ENCODE measurements at regions not wholly inside any gene's neighbourhood (a gene's known extent, or its start where the extent isn't known, plus 50 kb on each side); places are given as distances from the start of the nearest gene placed in this dataset.

DNA sequence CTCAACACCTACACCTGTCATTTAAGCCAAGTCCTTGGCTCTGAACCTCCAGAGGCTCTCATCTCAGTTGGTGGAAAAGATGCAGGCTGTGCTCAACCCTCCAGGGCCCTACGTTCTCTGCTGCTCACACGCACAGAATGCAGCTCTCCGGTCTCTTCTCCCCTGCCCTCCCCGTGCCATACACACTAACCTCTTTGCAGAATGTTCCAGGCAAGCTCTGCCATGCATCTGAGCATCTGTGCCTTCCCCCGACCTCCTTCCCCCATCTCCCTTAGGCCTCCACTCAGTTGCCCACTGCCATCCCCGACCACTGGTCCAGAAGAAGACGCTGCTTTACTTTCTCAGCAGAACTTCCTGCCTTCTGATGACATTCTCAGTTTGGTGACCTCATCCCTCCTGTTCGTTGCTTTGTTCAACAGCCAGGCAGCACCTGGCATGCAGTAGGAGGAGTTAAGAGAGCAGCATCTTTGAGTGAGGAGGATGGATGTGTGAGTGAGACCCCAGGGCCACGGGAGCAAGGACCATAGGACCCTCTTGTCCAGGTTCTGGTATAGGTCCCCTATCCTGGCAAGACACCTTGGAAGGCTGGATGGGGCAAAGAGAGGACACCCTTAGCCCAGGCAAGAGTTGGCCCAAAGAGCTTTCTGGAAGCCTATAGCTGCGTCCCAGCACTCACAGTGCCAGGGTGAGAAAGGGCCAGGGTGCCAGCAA lies 598.0 kb downstream of the BRD1 start:
- H3K9me3 ChIP-seq (replicated peaks in 1 of 11), result no peaks in the 10 kb centered on the region
- no peak for TF ChIP-seq Cebpa-rat (IDR thresholded peaks at IDR 0.05)

DNA sequence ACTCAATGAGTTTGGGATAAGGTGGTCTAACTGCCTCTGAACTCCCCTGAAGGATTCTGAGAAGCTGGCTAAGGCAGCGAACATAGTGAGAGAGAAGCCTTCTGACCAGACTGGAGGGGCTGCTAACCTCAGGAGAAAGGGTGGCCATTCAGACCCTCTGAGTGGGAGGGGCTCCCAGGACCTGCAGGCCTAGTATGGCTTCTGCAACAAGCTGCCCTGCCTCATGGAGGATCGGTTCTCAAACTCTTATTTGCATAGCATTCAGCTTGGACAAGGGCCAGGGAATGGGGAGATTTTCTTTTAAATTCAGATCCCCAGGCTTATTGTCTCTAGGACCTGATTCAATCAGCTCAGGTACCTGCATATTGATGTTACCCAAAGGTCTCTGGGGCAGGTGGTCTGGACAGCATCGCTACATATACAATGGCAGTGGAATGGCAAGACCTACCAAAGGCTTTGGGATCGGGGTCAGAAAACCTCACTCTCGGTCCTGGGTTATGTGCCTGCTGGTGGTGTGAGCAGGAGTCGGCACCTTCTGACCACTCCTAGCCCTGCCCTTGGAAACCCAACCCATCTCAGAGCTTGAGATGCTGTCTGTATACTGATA lies 599.1 kb downstream of the BRD1 start:
- no peaks in the 10 kb centered on the region for H3K9me3 ChIP-seq (replicated peaks in 1 of 11)
- H3K27me3 ChIP-seq, result no peaks in the 10 kb centered on the region
- no peak overlapping the region for H3K9ac ChIP-seq
- TF ChIP-seq Cebpa-rat (IDR thresholded peaks at IDR 0.05), result no peak
- H3K27ac ChIP-seq, result no peak overlapping the region
- no peaks in the 10 kb centered on the region for H3K4me1 ChIP-seq
- no peaks in the 10 kb centered on the region for H3K36me3 ChIP-seq
- no peak overlapping the region for H3K4me2 ChIP-seq
- H3K4me3 ChIP-seq, result no peak overlapping the region
- peaks cover 0 to 33% (median 0%) of the 10 kb centered on the region in 11 experiments; a peak in 5 of 22 replicates for H4K20me1 ChIP-seq

More for the DNA sequence above, 598.0 kb downstream of the BRD1 start:
- H3K4me1 ChIP-seq, result no peaks in the 10 kb centered on the region
- H3K27me3 ChIP-seq, result no peaks in the 10 kb centered on the region
- no peak overlapping the region for H3K4me2 ChIP-seq
- H3K4me3 ChIP-seq, result no peak overlapping the region
- H3K9ac ChIP-seq, result no peak overlapping the region
- H3K27ac ChIP-seq, result no peak overlapping the region
- H3K36me3 ChIP-seq, result no peaks in the 10 kb centered on the region
- peaks cover 0 to 37% (median 0%) of the 10 kb centered on the region in 11 experiments; a peak in 7 of 22 replicates for H4K20me1 ChIP-seq

DNA sequence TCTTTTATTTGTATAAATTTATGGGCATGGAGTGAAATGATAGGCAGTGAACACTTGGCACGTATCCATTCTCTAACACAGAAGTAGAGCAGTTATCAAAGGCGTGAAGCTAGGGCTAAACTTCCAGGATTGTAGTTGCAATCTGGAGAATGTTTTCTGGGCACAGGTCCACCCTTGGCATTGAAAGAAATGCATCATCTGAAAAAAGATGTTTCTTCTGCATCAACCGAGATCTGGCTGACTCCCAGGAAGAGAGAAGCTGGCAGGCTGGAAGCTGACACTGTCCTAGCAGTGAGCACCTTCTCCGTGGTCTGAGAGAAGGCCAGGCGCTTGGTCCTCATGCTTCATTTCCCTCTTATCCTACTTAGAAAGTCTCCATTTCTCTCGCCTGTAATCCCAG lies 600.0 kb downstream of the BRD1 start:
- H3K4me1 ChIP-seq, result no peaks in the 10 kb centered on the region
- no peak overlapping the region for H3K4me3 ChIP-seq
- H3K9ac ChIP-seq, result no peak overlapping the region
- no peak for TF ChIP-seq Cebpa-rat (IDR thresholded peaks at IDR 0.05)
- H3K36me3 ChIP-seq, result no peaks in the 10 kb centered on the region
- no peak overlapping the region for H3K27ac ChIP-seq
- H3K9me3 ChIP-seq (replicated peaks in 1 of 11), result no peaks in the 10 kb centered on the region
- H3K27me3 ChIP-seq, result no peaks in the 10 kb centered on the region
- H4K20me1 ChIP-seq, result peaks cover 0 to 27% (median 0%) of the 10 kb centered on the region in 11 experiments; a peak in 5 of 22 replicates
- no peak overlapping the region for H3K4me2 ChIP-seq

DNA sequence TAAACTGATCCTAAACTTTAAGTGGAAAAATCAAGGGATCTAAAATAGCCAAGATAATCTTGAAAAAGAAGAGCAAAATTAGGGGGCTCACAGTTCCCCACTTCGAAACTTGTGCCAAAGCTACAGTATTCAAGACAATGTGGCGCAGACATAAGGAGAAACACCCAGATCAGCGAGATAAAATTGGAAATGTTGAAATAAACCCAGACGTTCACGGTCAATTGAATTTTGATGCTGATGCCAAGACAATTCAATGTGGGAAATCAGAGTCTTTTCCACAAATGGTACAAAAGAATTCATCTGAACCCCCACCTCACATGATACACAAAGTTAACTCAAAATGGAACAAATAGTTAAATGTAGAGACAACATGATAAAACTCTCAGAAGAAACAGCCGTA lies 601.6 kb downstream of the BRD1 start:
- Histone ChIP-seq H3K27me3 (no peaks in the 10 kb centered on the region), H3K9ac (no peak overlapping the region), H3K27ac (no peak overlapping the region), H3K4me3 (no peak overlapping the region), H3K36me3 (no peaks in the 10 kb centered on the region), H4K20me1 (peaks cover 0 to 14% (median 0%) of the 10 kb centered on the region in 11 experiments; a peak in 5 of 22 replicates), H3K9me3 (replicated peaks in 1 of 11) (no peaks in the 10 kb centered on the region), H3K4me1 (no peaks in the 10 kb centered on the region), H3K4me2 (no peak overlapping the region)
- TF ChIP-seq Cebpa-rat (IDR thresholded peaks at IDR 0.05), result no peak

DNA sequence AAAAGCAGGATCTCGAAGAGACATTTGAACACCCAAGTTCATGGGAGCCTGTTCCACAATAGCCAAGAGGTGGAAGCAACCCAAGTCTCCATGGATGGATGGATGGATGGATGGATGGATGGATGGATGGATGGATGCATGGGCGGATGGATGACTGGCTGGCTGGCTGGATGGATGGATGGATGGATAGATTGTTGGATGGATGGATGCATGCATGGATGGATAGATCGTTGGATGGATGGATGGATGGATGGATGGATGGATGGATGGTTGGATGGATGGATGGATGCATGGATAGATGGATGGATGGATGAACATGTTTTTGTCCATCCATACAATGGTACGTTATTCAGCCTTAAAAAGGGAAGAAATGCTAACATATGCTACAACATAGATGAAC lies 603.4 kb downstream of the BRD1 start:
- no peak for TF ChIP-seq Cebpa-rat (IDR thresholded peaks at IDR 0.05)
- Histone ChIP-seq H3K36me3 (no peaks in the 10 kb centered on the region), H3K4me3 (no peak overlapping the region), H4K20me1 (peaks cover 0 to 8% (median 0%) of the 10 kb centered on the region in 11 experiments; a peak in 4 of 22 replicates), H3K27me3 (no peaks in the 10 kb centered on the region), H3K27ac (no peak overlapping the region), H3K4me1 (no peaks in the 10 kb centered on the region), H3K4me2 (no peak overlapping the region), H3K9ac (no peak overlapping the region), H3K9me3 (replicated peaks in 1 of 11) (no peaks in the 10 kb centered on the region)

DNA sequence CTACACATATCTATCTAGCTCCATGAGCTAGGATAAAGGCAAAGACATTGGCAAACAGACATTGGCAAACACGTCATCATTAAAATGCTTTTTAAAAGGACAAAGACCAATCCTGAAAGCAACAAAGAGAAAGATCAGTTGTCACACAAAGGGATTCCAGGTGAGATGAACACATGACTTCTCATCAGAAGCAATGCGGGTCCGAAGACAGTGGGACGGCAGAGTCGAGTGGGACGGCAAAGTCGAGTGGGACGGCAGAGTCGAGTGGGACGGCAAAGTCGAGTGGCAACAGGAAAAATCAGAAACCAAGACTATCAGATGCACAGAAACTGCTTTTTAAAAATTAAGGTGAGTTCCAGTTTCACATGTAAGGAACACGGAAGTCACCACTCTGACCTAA lies 609.5 kb downstream of the BRD1 start:
- no peak for TF ChIP-seq Cebpa-rat (IDR thresholded peaks at IDR 0.05)
- no peak overlapping the region for H3K9ac ChIP-seq
- H3K27me3 ChIP-seq, result no peaks in the 10 kb centered on the region
- H4K20me1 ChIP-seq, result no peaks in the 10 kb centered on the region; a peak in 1 of 22 replicates
- H3K4me3 ChIP-seq, result no peak overlapping the region
- no peaks in the 10 kb centered on the region for H3K36me3 ChIP-seq
- no peak overlapping the region for H3K4me2 ChIP-seq
- peaks cover 0 to 9% (median 0%) of the 10 kb centered on the region in 11 experiments; a peak in 1 of 22 replicates for H3K9me3 ChIP-seq (replicated peaks in 1 of 11)
- no peaks in the 10 kb centered on the region for H3K4me1 ChIP-seq
- H3K27ac ChIP-seq, result no peak overlapping the region

DNA sequence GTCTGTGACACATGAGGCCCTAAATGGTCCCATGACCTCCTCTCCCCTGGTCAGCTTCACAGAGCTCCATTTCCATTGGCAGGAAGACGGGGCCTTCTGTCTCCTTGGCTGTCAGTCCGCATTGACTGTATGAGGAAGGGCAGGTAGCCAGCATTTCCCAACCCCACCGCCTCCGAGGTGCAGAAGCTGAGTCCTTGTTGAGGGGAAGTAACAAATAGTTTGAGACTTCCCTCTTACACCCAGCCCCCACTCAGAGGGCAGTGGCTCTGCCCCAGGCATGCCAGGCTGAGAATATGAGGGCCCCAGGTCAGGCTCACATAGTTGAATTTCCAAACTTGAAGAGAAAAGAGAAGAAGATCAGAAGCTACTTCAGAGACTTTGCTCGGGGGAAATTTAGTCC lies 611.1 kb downstream of the BRD1 start:
- TF ChIP-seq Cebpa-rat (IDR thresholded peaks at IDR 0.05), result no peak
- H3K27me3 ChIP-seq, result no peaks in the 10 kb centered on the region
- H3K4me2 ChIP-seq, result no peak overlapping the region
- H3K27ac ChIP-seq, result no peak overlapping the region
- H3K9me3 ChIP-seq (replicated peaks in 1 of 11), result peaks cover 0 to 9% (median 0%) of the 10 kb centered on the region in 11 experiments; a peak in 1 of 22 replicates
- no peaks in the 10 kb centered on the region; a peak in 1 of 22 replicates for H4K20me1 ChIP-seq
- no peaks in the 10 kb centered on the region for H3K4me1 ChIP-seq
- H3K9ac ChIP-seq, result no peak overlapping the region
- no peak overlapping the region for H3K4me3 ChIP-seq
- H3K36me3 ChIP-seq, result no peaks in the 10 kb centered on the region

DNA sequence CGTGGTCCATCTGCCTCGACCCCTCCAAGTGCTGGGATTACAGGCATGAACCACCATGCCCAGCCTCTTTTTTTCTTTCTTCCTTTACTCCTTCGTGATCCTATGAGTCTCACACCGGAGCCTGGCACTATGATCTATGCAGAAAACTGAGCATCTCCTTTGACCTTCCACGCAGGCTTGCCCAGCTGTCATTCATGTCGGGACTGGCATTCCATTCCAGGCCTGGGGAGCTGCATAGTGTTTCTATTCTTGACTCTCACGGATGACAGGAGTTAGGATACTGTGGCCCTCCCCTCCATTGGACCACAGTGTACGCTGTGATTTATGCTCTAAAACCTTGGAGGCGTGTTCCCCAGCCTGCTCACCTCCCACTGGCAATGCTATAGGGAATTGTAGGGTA lies 611.8 kb downstream of the BRD1 start:
- H3K4me2 ChIP-seq, result no peak overlapping the region
- H3K36me3 ChIP-seq, result no peaks in the 10 kb centered on the region
- H3K27me3 ChIP-seq, result no peaks in the 10 kb centered on the region
- H3K4me1 ChIP-seq, result no peaks in the 10 kb centered on the region
- TF ChIP-seq Cebpa-rat (IDR thresholded peaks at IDR 0.05), result no peak
- H4K20me1 ChIP-seq, result no peaks in the 10 kb centered on the region; a peak in 1 of 22 replicates
- H3K9ac ChIP-seq, result no peak overlapping the region
- no peak overlapping the region for H3K27ac ChIP-seq
- no peak overlapping the region for H3K4me3 ChIP-seq
- H3K9me3 ChIP-seq (replicated peaks in 1 of 11), result peaks cover 0 to 9% (median 0%) of the 10 kb centered on the region in 11 experiments; a peak in 1 of 22 replicates

DNA sequence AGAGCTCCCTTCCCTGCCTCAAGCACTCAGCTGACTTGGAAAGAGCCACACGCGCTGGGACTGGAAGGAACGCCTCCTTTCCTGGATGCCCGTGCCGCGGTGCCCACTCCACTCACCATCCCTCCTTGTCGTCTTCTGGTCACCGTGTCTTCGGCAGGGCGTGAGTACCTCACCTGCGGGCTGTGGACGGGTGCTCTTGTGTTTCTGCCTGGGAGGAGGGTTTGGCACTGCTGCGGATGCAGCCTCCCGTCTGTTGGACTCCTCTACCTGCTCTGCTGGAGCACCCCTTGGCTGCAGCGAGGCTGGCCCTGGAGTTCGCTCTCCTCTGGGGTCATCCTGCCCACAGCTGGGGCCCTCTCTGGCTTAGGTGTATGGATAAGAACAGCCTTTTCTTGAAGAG lies 612.7 kb downstream of the BRD1 start:
- Histone ChIP-seq H4K20me1 (no peaks in the 10 kb centered on the region; a peak in 1 of 22 replicates), H3K4me3 (no peak overlapping the region), H3K27ac (no peak overlapping the region), H3K9me3 (replicated peaks in 1 of 11) (peaks cover 0 to 9% (median 0%) of the 10 kb centered on the region in 11 experiments; a peak in 1 of 22 replicates), H3K4me1 (no peaks in the 10 kb centered on the region), H3K9ac (no peak overlapping the region), H3K4me2 (no peak overlapping the region), H3K36me3 (no peaks in the 10 kb centered on the region), H3K27me3 (no peaks in the 10 kb centered on the region)
- no peak for TF ChIP-seq Cebpa-rat (IDR thresholded peaks at IDR 0.05)
